Activated CD4-positive, alpha-beta T cell treated with anti-CD3 and anti-CD28 coated beads for 24 hours (primary cell): ENCODE measurements at regions not wholly inside any gene's neighbourhood (a gene's known extent, or its start where the extent isn't known, plus 50 kb on each side); places are given as distances from the start of the nearest gene placed in this dataset.
"Not testable (repeated sequence)": the region's sequence is repeated elsewhere in the genome, so short reads cannot be mapped to it uniquely, and the experiment has no call there.

Experiments used
- DNase-seq, 2 donors: peaks; one replicate each; pipeline ENCODE4 v3.0.0-alpha.2; 2020; ENCODE audit warnings: low read depth in 2 of 2

DNA sequence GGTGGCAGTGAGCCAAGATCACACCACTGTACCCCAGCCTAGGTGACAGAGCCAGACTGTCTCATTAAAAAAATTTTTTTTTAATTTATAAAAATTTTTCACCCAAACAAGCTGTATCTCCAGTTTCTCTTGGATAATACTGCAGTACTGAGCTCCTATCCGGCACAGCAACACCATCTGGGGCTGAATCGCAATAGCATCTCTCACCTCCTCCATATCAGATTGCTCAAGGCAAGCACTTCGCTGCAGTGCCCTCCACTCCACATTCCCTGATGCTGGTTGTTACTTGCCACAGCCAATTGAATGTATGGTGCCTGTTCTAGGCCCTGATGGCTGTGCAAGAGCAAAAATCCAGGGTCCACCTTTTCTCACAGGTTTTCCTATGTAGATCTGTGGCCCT is 69.3 kb upstream of the FAM241A start:
- DNase-seq, result no peak

DNA sequence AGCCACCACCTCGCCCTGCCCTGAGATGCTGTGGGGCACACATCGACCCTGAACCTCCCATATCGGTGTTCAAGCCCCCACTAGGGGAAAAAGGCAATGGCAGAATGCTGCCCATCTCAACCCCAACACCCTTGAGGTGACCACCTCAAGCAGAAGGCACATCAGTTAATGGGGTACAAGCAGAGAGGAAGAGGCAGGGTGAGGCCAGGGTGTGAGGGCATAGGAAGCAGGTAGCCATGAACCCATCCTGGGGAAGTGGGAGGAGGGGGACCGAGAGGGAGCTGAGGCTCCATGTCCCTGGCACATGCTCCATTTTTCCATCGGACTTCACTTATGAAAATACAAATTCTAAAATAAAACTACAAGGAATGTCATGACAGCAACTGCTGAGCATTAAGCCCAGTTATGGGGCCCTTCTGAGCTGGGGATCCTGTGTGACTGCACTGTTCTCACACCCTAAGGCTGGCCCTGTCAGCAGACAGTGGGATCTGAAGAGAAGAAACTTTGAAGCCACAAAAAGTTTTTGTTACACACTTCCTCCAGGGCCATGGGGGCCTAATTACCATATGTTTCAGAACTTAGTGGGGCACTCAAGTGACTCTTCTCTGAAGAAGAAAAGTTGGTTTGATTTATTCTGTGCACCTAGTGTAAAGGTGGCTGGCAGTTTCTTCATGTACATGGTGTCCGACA is 68.2 kb upstream of the FAM241A start:
- DNase-seq, result no peak

DNA sequence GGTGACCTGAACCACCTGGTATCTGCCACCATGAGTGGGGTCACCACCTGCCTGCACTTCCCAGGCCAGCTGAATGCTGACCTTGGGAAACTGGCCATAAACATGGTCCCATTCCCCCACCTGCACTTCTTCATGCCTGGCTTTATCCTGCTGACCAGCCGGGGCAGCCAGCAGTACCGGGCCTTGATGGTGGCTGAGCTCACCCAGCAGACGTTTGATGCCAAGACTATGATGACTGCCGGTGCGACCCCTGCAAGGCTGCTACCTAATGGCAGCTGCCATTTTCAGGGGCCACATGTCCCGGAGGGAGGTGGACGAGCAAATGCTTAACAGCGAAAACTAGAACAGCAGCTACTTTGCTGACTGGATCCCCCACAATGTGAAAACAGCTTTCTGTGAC is 67.5 kb upstream of the FAM241A start:
- no peak for DNase-seq

DNA sequence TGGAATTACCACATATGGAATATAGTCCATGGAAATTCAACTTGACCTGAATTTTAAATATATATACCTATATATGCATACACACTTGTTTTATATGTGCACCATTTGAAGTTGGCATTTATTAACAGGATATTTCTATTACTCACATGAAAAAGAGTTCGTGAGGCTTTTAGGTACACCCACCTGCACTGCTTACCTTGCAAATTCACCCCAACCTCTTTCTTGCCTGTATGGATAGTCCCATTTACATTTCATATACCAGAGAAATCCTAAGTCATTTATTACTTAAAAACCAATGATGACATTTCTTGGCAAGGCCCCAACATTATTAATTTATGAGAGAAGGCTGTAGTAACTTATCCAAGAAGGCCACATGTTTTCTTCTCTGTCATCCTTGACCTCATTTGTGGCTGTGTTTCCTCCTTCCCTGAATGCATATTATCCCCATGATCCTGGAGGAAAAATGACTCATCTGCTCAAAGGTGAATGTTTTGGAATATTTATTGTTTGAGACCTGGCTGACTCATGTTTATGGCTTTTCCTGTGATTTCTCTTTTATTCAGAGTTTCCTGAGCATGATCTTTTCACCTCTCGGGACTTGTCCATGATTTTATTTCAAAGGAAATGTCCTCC is 62.2 kb upstream of the FAM241A start:
- DNase-seq, result no peak

DNA sequence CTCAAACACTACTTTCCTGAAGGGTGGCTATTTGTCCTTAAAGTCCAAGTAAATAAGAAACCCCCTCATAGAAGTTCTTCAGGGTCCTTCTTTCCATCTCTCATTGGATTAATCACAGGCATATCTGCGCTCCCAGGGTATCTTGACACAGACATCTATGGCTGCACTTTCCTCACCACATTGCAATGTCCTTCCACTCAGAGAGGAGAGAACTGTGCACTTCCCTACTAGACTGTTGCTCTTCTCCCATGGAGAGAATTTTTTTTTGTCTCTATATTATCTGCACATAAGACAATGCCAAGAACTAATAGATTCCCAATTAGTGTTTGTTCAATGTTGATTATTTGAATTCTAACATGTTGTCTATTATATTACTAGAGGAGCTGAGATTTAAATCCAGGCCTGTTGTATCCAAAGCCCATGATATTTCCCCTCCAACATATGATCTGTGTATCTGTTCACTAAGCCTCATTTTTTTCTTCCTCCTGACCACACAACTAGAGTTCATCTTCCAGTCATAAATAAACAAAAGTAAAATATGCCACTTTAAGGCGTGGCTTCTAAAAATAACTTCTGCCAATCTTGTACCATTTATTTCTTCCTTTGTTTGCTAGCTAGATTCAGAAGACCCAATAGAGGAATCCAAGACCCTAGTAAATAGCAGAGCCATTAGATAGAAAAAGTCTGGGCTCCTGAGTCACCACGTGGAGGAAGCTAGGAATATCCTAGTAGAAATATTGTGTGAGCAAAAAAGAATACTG is 61.5 kb upstream of the FAM241A start:
- no peak for DNase-seq

DNA sequence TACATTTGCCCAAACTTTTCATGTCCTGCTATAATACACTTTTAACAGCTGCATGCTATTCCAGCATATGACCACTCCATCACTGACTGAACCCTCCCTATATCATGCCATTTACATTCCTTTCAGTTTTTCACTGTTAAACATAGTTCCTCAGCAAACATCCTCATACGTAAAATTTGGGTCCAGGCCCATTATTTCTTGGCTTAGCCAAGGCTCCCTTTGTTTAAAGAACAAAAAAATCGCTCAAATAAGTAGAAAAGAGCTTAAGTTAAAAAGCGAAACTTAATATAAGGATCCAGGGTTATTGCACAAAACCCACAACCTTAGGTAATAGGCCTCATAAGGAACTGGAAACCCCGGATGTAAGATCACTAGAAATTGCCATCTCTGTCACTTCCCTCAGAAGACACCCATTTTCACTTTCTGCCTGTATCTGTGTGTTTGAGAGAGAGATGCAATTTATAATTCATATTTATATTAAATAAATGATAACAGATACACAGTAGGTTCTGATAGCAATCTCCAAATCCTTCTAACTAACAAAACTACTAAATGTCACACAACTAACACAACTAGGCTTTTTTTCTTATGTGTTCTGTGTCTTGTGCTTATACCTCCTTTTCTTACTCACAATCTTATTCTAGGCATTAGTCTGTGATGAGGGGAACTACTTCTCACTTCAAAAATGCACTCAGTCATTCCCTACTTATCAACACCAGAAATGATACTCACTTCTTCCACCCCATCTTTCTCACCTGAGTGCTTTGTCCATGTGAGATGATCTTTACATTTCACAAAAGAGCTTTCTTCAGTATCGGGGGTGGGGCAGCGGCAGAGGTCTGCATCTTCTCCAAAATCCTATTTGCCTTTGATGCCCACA is 59.9 kb upstream of the FAM241A start:
- DNase-seq, result no peak

DNA sequence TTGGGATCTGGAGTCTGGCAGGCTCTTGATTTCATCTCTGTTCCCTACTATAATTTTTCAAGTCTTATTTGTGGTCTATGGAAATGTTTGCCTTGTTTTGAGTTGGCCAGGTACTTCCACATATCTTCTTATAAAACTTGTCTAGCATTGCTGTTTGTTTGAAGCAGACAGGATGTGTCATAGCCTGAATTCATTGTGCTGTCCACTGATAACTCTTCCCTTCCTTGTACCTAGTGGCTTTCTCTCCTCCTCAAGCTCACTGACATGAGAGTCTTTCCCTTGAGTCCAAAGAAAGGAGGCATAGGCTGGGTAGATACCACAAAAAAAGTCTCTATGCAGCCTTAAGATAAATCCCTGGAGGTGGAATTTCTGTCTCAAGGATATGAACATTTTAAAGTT is 59.2 kb upstream of the FAM241A start:
- DNase-seq, result no peak

DNA sequence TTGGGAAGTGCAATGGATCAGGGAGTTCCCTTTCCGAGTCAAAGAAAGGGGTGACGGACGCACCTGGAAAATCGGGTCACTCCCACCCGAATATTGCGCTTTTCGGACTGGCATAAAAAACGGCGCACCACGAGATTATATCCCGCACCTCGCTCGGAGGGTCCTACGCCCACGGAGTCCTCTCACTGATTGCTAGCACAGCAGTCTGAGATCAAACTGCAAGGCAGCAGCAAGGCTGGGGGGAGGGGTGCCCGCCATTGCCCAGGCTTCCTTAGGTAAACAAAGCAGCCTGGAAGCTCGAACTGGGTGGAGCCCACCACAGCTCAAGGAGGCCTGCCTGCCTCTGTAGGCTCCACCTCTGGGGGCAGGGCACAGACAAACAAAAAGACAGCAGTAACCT is 58.6 kb upstream of the FAM241A start:
- DNase-seq, result not testable (repeated sequence)

DNA sequence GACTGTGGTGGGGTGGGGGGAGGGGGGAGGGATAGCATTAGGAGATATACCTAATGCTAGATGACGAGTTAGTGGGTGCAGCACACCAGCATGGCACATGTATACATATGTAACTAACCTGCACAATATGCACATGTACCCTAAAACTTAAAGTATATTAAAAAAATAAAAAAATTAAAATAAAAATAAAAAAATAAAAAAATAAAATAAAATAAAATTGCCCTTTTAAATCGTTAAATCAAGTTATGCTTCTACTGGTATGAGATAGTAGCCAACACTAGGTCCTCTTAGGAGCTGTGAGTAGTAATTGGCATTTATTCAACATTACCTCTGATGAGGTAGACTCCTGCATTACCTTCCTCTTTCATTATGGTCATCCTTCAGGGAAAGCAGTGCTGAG is 52.9 kb upstream of the FAM241A start:
- not testable (repeated sequence) for DNase-seq

DNA sequence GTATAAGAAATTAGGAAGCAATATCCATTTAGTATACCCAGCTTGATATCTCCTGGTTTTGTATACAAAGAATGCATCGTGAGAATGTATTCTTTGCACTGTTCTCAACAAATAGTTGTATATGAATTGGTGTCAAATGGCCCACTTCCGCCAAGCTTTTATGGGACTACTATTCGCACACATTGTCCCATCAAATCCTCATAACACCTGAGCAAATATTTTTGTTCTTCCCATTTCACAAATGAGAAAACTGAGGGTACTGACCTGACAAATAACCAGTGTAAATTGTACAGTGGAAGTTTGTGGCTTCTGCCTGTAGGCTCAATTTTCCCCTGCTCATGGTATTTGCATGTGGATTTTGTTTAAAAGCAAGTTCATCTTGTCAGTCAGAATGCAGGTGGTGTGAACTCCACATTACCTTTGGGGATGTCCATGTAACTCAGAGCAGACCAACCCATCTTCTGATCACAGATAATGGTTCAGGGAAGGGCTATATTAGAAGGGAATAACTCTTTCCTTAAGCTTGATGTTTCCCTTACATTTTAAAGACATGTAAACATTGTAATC is 51.5 kb upstream of the FAM241A start:
- DNase-seq, result no peak

DNA sequence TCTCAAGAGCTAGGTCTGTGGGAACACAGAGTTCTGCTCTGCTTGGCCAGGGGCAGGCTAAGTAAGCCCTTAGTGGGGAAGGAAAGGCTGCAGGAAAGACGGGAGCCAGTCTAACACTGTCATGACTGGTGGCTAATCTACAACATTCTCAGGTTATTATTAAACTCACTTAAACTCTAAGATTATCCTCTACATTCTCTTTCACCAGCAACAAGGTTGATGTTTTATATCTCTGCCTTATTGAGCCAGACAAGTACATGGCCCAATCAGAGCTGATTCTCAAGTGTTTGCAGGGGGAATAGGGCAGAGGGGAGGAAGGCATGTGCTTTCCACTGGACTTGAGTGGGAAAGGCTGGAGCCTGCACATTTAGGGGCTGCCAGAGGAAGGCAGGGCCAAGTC is 50.9 kb upstream of the FAM241A start:
- no peak for DNase-seq
